ENCODE measurements at regions not wholly inside any gene's neighbourhood (a gene's known extent, or its start where the extent isn't known, plus 50 kb on each side); places are given as distances from the start of the nearest gene placed in this dataset.

DNA sequence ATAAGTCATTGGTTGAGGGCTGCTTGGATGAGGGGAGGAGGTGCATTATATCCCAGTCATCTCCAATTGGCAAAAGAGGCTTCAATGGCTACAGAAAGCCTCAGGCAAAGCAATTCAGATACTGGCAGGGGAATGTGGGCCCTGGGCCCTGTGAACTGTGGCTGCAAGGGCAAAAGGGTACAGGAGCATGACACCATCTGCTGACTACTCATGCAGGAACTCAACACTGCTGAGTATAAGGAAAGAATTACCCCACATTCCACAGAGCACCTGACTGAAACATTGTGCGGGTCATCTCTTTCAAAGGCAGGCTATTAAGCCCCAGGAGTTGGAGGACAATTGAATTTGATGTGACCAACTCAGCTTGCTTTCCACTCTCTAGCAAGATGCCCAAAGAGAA is 92.1 kb upstream of the SPTLC3 start:
- TF ChIP-seq EZH2phosphoT487 (IDR thresholded peaks at IDR 0.05; ENCODE audit: low read depth, severe bottlenecking, unreplicated experiment) (no peak), EZH2 (IDR thresholded peaks at IDR 0.05; ENCODE audit: borderline replicate concordance) (no peak)
- TF ChIP-seq, protein P1, sequence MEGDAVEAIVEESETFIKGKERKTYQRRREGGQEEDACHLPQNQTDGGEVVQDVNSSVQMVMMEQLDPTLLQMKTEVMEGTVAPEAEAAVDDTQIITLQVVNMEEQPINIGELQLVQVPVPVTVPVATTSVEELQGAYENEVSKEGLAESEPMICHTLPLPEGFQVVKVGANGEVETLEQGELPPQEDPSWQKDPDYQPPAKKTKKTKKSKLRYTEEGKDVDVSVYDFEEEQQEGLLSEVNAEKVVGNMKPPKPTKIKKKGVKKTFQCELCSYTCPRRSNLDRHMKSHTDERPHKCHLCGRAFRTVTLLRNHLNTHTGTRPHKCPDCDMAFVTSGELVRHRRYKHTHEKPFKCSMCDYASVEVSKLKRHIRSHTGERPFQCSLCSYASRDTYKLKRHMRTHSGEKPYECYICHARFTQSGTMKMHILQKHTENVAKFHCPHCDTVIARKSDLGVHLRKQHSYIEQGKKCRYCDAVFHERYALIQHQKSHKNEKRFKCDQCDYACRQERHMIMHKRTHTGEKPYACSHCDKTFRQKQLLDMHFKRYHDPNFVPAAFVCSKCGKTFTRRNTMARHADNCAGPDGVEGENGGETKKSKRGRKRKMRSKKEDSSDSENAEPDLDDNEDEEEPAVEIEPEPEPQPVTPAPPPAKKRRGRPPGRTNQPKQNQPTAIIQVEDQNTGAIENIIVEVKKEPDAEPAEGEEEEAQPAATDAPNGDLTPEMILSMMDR (IDR thresholded peaks at IDR 0.05; ENCODE audit: poor library complexity), result no peak

All from hepatocyte (in vitro differentiated cells).